Activated T-cell treated with anti-CD3 and anti-CD28 coated beads, Interleukin-2, amount 50 U/mL, for 72 hours (primary cell): ENCODE measurements at regions not wholly inside any gene's neighbourhood (a gene's known extent, or its start where the extent isn't known, plus 50 kb on each side); places are given as distances from the start of the nearest gene placed in this dataset.

ENCODE experiments used
- ATAC-seq, 2 donors: fragments of 150-1000 bp; cut with Tn5 transposase; replicated peaks in 1 of 2; 2 replicates each; pipeline ENCODE4 v1.10.0; 2021; ENCODE audit warnings: moderate library complexity in 2 of 2, mild to moderate bottlenecking in 1 of 2
- DNase-seq, 2 donors: peaks; one replicate each; pipeline ENCODE4 v3.0.0; 2021 to 2022; ENCODE audit warnings: mixed read lengths in 1 of 2
- H3K27ac Mint-ChIP-seq: one replicate; pipeline ENCODE4 v1.8.0; 2022; ENCODE audit warnings: mild to moderate bottlenecking, moderate library complexity, mixed read lengths
- H3K27me3 Mint-ChIP-seq: one replicate; pipeline ENCODE4 v1.8.0; 2022; ENCODE audit warnings: low read depth, mixed read lengths
- H3K36me3 Mint-ChIP-seq, 2 donors: one replicate each; pipeline ENCODE4 v1.8.0; 2022; ENCODE audit warnings: mixed read lengths in 2 of 2, mild to moderate bottlenecking in 1 of 2; ENCODE audit not compliant: insufficient read depth in 2 of 2
- H3K4me1 Mint-ChIP-seq: one replicate; pipeline ENCODE4 v1.8.0; 2022; ENCODE audit warnings: low read depth, mixed read lengths
- H3K4me3 Mint-ChIP-seq, 2 donors: one replicate each; pipeline ENCODE4 v1.8.0; 2022; ENCODE audit warnings: mild to moderate bottlenecking in 2 of 2, mixed read lengths in 2 of 2, moderate library complexity in 2 of 2
- H3K9me3 Mint-ChIP-seq, 2 donors: one replicate each; pipeline ENCODE4 v1.8.0; 2022; ENCODE audit warnings: mixed read lengths in 2 of 2

- no peak overlapping the region for H3K27ac Mint-ChIP-seq
- peaks cover 0 to 2% of the 10 kb centered on the region in 2 donors for H3K9me3 Mint-ChIP-seq
- ATAC-seq (no peak), DNase-seq (no peak)
- H3K4me1 Mint-ChIP-seq: no peaks in the 10 kb centered on the region
- no peaks in the 10 kb centered on the region for H3K27me3 Mint-ChIP-seq
- H3K4me3 Mint-ChIP-seq: no peak overlapping the region
- no peaks in the 10 kb centered on the region for H3K36me3 Mint-ChIP-seq
These were observed 266.3 kb downstream of the PSAT1 start for GRCh38 chr9:78563269-78563668.

GRCh38 chr9:78565481-78565880 lies 268.6 kb downstream of the PSAT1 start:
- H3K27ac Mint-ChIP-seq: no peak overlapping the region
- peaks cover 0 to 2% of the 10 kb centered on the region in 2 donors for H3K9me3 Mint-ChIP-seq
- no peak overlapping the region for H3K4me3 Mint-ChIP-seq
- no peak for DNase-seq
- no peaks in the 10 kb centered on the region for H3K36me3 Mint-ChIP-seq
- no peak for ATAC-seq
- H3K4me1 Mint-ChIP-seq: no peaks in the 10 kb centered on the region
- H3K27me3 Mint-ChIP-seq: no peaks in the 10 kb centered on the region

DNA sequence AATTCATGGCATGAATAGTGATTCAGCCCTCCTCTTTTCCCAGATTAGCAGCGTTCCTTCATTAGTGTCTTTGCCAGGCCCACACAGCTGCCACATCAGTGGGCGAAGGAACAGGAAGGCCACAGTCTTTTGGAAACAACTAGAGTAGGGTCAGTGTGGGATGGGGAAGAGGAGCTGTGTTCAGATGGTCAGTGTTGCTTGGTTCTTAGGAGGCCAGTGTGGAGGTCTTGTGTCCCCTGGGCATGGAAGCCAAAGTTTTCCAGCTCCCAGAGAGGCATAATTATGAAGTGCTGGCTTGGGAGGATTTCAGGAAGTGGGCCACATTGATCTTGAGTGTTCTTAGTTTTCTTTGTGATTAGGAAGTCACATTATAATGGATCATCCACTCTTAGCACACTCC lies 269.6 kb downstream of the PSAT1 start:
- no peak overlapping the region for H3K27ac Mint-ChIP-seq
- no peaks in the 10 kb centered on the region for H3K36me3 Mint-ChIP-seq
- H3K27me3 Mint-ChIP-seq: no peaks in the 10 kb centered on the region
- no peaks in the 10 kb centered on the region for H3K4me1 Mint-ChIP-seq
- DNase-seq (no peak), ATAC-seq (no peak)
- H3K4me3 Mint-ChIP-seq: no peak overlapping the region
- no peaks in the 10 kb centered on the region for H3K9me3 Mint-ChIP-seq

- no peak overlapping the region for H3K4me3 Mint-ChIP-seq
- DNase-seq (no peak), ATAC-seq (no peak)
- H3K9me3 Mint-ChIP-seq: no peaks in the 10 kb centered on the region
- no peaks in the 10 kb centered on the region for H3K27me3 Mint-ChIP-seq
- H3K4me1 Mint-ChIP-seq: no peaks in the 10 kb centered on the region
- H3K27ac Mint-ChIP-seq: no peak overlapping the region
- H3K36me3 Mint-ChIP-seq: no peaks in the 10 kb centered on the region
These were observed 270.2 kb downstream of the PSAT1 start for GRCh38 chr9:78566948-78567675.

- H3K36me3 Mint-ChIP-seq: no peaks in the 10 kb centered on the region
- no peaks in the 10 kb centered on the region for H3K9me3 Mint-ChIP-seq
- no peaks in the 10 kb centered on the region for H3K4me1 Mint-ChIP-seq
- DNase-seq (no peak), ATAC-seq (no peak)
- no peak overlapping the region for H3K4me3 Mint-ChIP-seq
- no peak overlapping the region for H3K27ac Mint-ChIP-seq
- H3K27me3 Mint-ChIP-seq: no peaks in the 10 kb centered on the region
These were observed 270.8 kb downstream of the PSAT1 start for GRCh38 chr9:78567693-78568092.

GRCh38 chr9:78568774-78569173 lies 271.8 kb downstream of the PSAT1 start:
- Mint-ChIP-seq H3K27me3 (no peaks in the 10 kb centered on the region), H3K27ac (no peak overlapping the region), H3K9me3 (no peaks in the 10 kb centered on the region), H3K36me3 (no peaks in the 10 kb centered on the region), H3K4me3 (no peak overlapping the region), H3K4me1 (no peaks in the 10 kb centered on the region)
- ATAC-seq (no peak), DNase-seq (no peak)

DNA sequence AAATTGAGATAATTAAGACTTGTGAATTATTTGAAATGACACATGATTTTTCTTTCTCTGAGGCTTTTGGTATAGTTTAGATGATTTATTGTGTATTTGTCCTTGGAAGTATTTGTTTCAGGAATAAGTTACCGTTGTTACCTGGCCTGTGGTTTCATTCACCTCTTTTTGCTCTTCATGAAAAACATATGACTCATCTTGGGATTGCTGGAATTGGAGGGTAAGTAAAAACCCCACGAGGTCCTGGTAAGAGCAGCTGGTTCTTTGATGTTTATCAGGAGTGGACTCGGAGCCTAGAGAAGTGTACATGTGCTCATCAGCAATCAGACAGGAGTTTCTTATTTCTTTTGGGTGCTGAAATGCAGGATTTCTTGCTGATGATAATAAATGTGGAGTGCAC lies 275.3 kb downstream of the PSAT1 start:
- H3K27ac Mint-ChIP-seq: no peak overlapping the region
- DNase-seq: no peak

DNA sequence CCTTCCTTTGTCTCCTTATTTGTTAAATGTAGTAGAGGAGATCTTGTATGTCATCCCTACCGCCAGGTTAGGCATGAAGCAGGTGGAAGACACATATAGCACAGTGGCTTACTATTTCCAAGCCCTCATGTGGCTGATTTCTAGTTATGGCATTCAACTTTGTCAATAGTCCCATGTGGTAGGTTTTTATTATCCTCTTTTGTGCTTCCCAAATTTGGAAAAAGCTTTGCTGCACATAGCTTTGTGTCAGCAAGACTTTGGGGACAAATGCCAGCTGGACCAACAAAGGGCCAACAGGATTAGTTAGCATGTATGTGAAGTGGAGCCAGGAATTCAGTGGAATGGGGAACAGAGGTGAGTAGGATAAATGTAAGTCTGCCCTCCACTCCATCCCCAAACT lies 276.3 kb downstream of the PSAT1 start:
- no peaks in the 10 kb centered on the region for H3K36me3 Mint-ChIP-seq

More for the DNA sequence above, 275.3 kb downstream of the PSAT1 start:
- no peaks in the 10 kb centered on the region for H3K36me3 Mint-ChIP-seq
- peaks cover 0 to under 1% of the 10 kb centered on the region in 2 donors for H3K9me3 Mint-ChIP-seq
- no peaks in the 10 kb centered on the region for H3K27me3 Mint-ChIP-seq
- no peak overlapping the region for H3K4me3 Mint-ChIP-seq
- no peak for ATAC-seq
- H3K4me1 Mint-ChIP-seq: no peaks in the 10 kb centered on the region

GRCh38 chr9:78573669-78574068 lies 276.7 kb downstream of the PSAT1 start:
- Mint-ChIP-seq H3K9me3 (peaks cover 0 to 1% of the 10 kb centered on the region in 2 donors), H3K27ac (no peak overlapping the region), H3K4me3 (no peak overlapping the region), H3K27me3 (no peaks in the 10 kb centered on the region), H3K4me1 (no peaks in the 10 kb centered on the region), H3K36me3 (no peaks in the 10 kb centered on the region)
- no peak for DNase-seq
- ATAC-seq: no peak

More for the DNA sequence above, 276.3 kb downstream of the PSAT1 start:
- ATAC-seq (no peak), DNase-seq (no peak)
- no peaks in the 10 kb centered on the region for H3K4me1 Mint-ChIP-seq
- no peaks in the 10 kb centered on the region for H3K27me3 Mint-ChIP-seq
- peaks cover 0 to 1% of the 10 kb centered on the region in 2 donors for H3K9me3 Mint-ChIP-seq
- no peak overlapping the region for H3K27ac Mint-ChIP-seq
- no peak overlapping the region for H3K4me3 Mint-ChIP-seq

- no peak for DNase-seq
- no peak overlapping the region for H3K4me3 Mint-ChIP-seq
- peaks cover 0 to 1% of the 10 kb centered on the region in 2 donors for H3K9me3 Mint-ChIP-seq
- no peaks in the 10 kb centered on the region for H3K36me3 Mint-ChIP-seq
- ATAC-seq: no peak
- no peaks in the 10 kb centered on the region for H3K4me1 Mint-ChIP-seq
- H3K27me3 Mint-ChIP-seq: no peaks in the 10 kb centered on the region
- H3K27ac Mint-ChIP-seq: no peak overlapping the region
These were observed 277.6 kb downstream of the PSAT1 start for GRCh38 chr9:78574354-78575045.

DNA sequence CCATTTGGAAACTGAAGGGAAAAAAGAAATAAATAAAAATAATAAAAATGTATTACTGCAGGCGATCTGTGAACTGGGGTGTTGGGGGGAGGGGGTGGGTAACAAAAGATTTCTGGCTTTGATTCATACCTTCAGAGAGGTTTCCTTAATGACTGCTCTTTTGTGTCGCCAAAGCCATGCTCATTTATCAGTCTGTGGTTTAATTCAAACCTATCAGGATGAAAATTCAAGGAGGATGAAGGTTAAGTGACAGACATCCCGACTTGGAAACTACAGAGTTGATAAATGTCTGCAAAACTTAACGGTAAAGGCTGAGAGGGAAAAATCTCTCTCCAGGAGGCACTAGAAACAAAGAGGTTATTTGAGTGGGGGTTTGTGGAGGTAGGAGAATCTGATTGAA lies 278.2 kb downstream of the PSAT1 start:
- no peak overlapping the region for H3K4me3 Mint-ChIP-seq
- DNase-seq (no peak), ATAC-seq (no peak)
- peaks cover 0 to 1% of the 10 kb centered on the region in 2 donors for H3K9me3 Mint-ChIP-seq
- no peaks in the 10 kb centered on the region for H3K27me3 Mint-ChIP-seq
- no peaks in the 10 kb centered on the region for H3K4me1 Mint-ChIP-seq
- no peaks in the 10 kb centered on the region for H3K36me3 Mint-ChIP-seq
- no peak overlapping the region for H3K27ac Mint-ChIP-seq

DNA sequence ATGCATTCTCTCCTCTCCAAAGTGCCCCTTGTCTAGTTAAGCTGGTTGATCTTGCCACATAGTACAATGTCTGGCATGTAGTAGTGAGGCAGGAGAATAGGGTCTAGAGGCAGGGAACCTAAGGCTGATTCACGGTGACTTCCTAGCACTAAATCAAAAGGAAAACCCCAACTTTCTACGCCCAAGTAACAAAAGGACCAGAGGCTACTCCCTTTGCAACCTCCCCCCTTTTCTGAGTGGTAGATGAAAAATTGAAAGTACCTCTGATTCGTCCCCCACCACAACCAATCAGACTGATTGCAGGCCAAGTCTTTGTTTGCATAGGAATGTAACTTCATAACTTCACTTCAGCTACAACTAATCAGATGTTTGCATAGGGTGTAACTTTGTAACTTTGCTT lies 278.8 kb downstream of the PSAT1 start:
- no peak for DNase-seq
- Mint-ChIP-seq H3K4me1 (no peaks in the 10 kb centered on the region), H3K27me3 (peaks cover 5% of the 10 kb centered on the region), H3K36me3 (no peaks in the 10 kb centered on the region), H3K9me3 (peaks cover 0 to 1% of the 10 kb centered on the region in 2 donors), H3K4me3 (no peak overlapping the region), H3K27ac (no peak overlapping the region)
- no peak for ATAC-seq

GRCh38 chr9:78577156-78577906 lies 280.4 kb downstream of the PSAT1 start:
- DNase-seq (no peak), ATAC-seq (no peak)
- peaks cover 6% of the 10 kb centered on the region for H3K27me3 Mint-ChIP-seq
- no peaks in the 10 kb centered on the region for H3K36me3 Mint-ChIP-seq
- H3K27ac Mint-ChIP-seq: no peak overlapping the region
- no peak overlapping the region for H3K4me3 Mint-ChIP-seq
- H3K4me1 Mint-ChIP-seq: no peaks in the 10 kb centered on the region
- peaks cover 0 to 1% of the 10 kb centered on the region in 2 donors for H3K9me3 Mint-ChIP-seq
